ACHN (cell line): ENCODE measurements at regions not wholly inside any gene's neighbourhood (a gene's known extent, or its start where the extent isn't known, plus 50 kb on each side); places are given as distances from the start of the nearest gene placed in this dataset.

Experiments
- DNase-seq: peaks from one replicate; pipeline ENCODE4 v3.0.0-alpha.2; 2015
- in situ Hi-C: cut with HindIII; loops from 2 replicates; pipeline ENCODE4 v1.10.0; 2017; ENCODE audit warnings: low sequenced_read_pairs, low pct_ligation_motif_present, low pct_unique_long_range_greater_than_20kb

- no peak for DNase-seq
- in situ Hi-C loops = no loop called here
Measured at GRCh38 chr3:109210501-109210900, 74.0 kb downstream of the C3orf85 start.

GRCh38 chr3:109211941-109212340 lies 75.4 kb downstream of the C3orf85 start:
- DNase-seq = no peak
- in situ Hi-C loops = no loop called here

DNA sequence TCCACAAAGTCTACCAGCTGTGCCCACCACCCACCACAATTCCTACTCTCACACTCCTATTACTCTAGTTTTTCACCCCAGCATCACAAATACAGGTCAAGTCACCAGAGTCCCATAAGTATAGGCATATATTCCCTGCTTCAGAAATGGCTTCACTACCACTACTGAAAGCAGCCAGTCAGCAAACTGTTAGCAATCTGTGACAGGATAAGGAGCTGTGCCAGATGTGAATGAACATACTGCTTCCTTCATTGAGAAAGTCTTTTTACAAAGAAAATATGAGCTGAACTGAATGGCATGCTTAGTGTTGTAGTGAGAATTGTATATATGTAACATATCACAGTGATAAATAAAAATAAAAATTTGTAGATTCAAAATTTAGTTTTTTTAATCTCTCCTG lies 76.8 kb downstream of the C3orf85 start:
- in situ Hi-C loops = no loop called here

GRCh38 chr3:109224333-109224732 lies 87.8 kb downstream of the C3orf85 start:
- in situ Hi-C loops = no loop called here
- DNase-seq = peak; percentile 28

More for the DNA sequence above, 76.8 kb downstream of the C3orf85 start:
- DNase-seq = no peak

- in situ Hi-C loops = no loop called here
- no peak for DNase-seq
Measured at GRCh38 chr3:109225516-109225915, 89.0 kb downstream of the C3orf85 start.

DNA sequence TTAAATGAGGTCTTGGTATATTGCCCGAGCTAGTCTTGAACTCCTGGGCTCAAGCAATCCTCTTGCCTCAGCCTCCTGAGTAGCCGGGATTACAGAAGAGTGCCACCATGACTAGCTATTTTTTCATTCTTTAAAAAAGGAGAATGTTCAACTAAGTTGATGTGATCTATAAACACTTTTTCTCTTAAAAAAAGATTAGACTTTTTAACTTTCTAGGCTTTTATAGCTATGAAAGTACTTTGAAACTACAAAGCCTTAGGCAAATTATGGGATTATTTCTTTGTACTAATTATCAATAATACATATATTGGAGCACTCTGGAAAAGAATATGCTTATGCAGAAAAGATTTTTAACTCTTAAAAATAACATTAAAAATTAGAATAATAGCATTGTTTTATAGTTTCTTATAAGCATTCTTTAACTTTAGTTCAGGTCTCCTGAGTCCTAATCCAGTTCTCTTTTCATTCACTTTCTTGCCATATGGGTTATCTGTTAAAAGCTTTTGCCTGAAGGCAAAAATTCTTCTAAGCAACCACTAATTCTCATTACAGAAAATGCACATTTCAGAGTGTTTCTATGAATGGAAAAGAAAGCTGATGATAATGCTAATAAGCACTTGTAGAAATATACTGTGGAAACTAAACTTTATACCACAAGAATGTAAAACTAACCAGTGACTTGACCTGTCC lies 87.8 kb downstream of the DPPA2 start:
- no peak for DNase-seq
- in situ Hi-C loops = no loop called here

- in situ Hi-C loops = no loop called here
- DNase-seq = no peak
Measured at GRCh38 chr3:109229174-109229847, 87.0 kb downstream of the DPPA2 start.

- in situ Hi-C loops = no loop called here
Measured at GRCh38 chr3:109234300-109234699, 82.0 kb downstream of the DPPA2 start.

GRCh38 chr3:109241459-109242186 lies 74.7 kb downstream of the DPPA2 start:
- in situ Hi-C loops = no loop called here
- no peak for DNase-seq

More at GRCh38 chr3:109234300-109234699, 82.0 kb downstream of the DPPA2 start:
- no peak for DNase-seq

GRCh38 chr3:109242187-109242523 lies 74.2 kb downstream of the DPPA2 start:
- in situ Hi-C loops = no loop called here
- no peak for DNase-seq
